Activated CD4-positive, alpha-beta T cell treated with anti-CD3 and anti-CD28 coated beads, Interleukin-2, Interleukin-4, amounts not matched to agents 100 ng/mL and 50 ng/mL, durations not matched to agents 16 hours and 8 hours (primary cell): ENCODE measurements at regions not wholly inside any gene's neighbourhood (a gene's known extent, or its start where the extent isn't known, plus 50 kb on each side); places are given as distances from the start of the nearest gene placed in this dataset.
A peak's percentile ranks its signal among the peaks of the same experiment; 100 is the strongest.

ENCODE experiments used
- DNase-seq: peaks from one replicate; pipeline ENCODE4 v3.0.0-alpha.2; 2020; ENCODE audit warnings: low spot score

GRCh38 chr9:118059484-118060278 is 355.5 kb downstream of the TLR4 start:
- peak; percentile 0 for DNase-seq

DNA sequence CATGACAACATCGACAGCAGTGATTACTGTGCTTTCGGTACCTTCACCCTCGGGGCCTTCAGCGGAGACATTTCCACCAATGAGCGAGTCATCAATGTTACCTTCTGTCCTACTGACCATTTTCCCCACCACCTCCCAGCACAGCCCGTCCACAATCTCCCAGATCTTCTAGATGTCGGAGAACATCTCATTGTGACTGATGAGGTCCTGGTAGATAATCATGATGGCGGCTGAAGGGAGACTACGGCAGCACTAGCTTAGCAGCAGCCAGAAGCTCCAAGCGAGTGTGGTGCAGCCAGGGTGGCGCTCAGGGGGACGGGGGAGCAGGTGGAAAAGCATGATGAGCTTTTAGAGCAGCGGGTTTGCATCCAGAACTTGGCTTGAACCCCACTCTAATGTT is 379.0 kb downstream of the TLR4 start:
- DNase-seq, result no peak

DNA sequence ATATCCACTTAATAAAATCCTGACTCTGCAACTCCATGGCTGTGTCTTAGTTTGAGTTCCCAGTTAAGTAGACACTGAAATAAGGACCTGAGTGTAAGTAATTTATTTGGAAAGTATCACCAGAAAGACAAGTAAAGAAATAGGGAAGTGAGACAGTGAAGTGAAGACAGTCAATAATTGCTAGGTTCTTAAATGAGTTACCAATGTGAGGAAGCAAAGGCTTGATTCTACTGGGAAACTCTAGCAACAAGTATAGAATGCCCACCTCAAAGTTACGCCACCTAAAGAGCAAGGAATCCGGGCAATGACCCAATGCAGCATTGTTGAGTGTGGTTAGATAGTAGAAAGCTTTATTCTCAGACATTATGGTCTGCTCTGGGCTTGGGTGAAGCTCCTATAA is 383.9 kb downstream of the TLR4 start:
- DNase-seq, result no peak

DNA sequence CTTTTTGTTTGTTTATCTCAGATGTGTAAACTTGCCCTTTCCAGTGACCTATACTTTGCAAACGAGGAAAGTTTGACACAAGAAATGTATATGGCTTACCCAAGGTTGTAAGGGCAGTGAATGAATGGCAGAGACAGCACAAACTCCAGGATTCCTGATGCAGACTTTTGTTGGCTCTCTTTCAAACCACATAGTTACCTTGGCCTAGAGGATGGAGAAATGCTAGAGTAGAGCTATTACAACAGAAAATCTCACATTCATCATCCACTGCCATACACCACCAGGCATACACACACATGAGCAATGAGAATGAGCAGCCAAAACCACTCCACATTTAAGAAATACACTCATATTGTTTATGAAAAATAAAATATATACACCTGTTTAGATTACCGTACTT is 387.0 kb downstream of the TLR4 start:
- DNase-seq, result no peak

DNA sequence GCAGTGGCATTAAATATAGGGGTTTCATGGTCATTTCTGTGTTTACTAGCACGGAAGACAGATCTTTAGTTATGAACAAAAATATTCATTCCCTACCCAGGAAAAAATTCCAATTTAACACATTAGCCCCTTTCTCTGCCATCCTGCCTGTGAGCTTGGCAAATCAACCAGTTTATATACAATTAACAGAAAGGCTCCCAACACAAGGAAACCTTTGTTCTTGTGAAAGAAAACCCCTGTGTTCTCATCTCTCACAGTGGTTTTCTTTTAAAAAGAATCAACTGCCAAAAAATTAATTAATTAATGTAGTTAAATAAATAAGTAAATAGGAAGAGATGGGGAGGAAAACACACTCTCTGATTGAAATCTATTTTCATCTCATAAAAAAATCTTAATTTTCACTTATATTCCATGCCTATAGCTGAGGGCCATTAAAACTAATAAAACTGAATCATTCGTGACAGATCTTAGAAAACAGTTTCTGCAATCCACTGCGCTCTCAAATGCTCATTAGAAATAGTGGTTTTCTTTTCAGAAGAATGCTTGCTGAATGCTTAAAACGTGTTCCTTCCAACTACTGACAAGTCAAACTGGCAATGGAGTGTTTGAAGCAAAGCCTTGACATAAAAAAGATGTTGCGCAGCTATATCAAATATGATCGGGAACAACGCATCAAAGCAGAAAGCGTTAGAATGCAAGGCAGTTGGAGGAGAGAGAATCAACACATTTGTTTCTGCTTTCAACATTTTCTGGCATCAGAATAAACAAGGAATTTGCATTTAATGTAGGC is 387.7 kb downstream of the TLR4 start:
- DNase-seq, result no peak

GRCh38 chr9:118094387-118094786 is 390.2 kb downstream of the TLR4 start:
- DNase-seq, result no peak

GRCh38 chr9:118100529-118101419 is 396.6 kb downstream of the TLR4 start:
- DNase-seq, result no peak

DNA sequence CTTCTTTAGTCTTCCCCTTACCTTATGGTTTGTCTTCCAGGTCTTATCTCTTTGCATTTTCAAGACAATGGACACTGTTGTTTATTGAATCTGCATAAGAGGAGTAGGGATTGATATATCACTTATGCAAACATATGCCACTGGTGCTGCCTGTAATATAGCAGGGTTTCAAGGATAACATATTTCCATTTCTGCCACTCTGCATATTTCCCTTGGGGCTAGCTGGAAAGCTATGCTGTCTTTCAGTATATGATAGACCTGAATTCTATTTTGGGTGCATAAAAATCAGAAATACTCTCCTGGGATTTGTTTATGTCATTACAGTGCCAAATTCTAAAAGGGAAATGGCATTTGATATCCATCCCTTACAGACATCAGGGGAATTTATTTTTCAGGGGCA is 400.2 kb downstream of the TLR4 start:
- no peak for DNase-seq

DNA sequence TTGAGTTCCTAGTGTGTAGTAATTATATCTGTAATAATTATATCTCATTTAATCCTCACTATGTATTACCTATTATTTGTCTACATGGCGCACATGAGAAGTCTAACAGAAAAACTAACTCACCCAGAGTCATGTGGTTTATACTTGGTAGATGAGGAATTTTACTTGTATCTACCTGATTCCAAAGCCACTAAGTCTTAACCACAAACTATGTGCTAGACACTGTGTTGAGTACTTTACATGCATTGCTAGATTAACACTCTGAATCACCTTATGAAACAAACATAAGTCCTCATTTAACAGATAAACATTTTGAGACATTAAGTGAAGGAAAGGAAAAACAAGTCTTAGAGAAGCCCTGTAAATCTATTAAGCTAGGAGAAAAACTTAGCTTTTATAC is 404.8 kb downstream of the TLR4 start:
- no peak for DNase-seq

GRCh38 chr9:118109542-118109941 is 405.3 kb downstream of the TLR4 start:
- no peak for DNase-seq

DNA sequence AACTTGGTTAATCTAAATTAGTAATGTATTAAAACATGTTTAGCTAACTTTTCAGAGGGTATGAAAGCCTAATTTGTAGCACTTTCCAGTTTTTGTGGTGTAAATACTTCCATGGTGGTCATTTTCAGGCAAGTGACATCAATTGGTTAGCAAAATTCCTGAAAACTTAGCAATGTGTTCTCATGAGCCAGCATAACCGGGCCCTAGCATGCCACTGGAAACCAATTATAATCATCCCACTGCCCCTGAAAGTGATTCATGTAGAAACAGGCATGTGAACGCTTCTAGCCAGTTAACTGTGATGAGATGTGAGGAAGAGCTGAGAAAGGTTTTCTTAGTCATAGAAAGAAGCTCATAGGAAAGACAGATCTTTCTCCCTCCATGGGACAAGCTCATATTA is 417.2 kb downstream of the TLR4 start:
- no peak for DNase-seq

GRCh38 chr9:118128313-118128712 is 424.1 kb downstream of the TLR4 start:
- no peak for DNase-seq

DNA sequence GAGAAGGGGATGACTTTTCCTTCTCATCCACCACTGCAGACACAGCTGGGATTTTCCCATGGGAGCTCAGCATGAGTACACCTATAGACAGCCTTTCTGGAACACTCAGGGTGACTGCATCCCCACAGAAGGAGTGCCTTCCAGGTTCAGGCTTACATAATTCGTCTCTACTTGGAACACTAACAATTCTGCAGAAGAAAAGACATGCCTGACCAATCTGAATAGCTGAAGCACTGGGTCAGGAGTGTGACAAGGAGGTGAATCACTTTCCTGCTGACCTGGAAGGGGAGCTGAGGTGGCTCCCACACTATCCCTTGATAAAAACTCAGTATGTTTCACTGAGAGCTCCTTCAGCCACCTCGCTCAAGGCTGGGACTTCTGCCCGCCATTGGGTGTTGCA is 425.3 kb downstream of the TLR4 start:
- DNase-seq, result no peak

DNA sequence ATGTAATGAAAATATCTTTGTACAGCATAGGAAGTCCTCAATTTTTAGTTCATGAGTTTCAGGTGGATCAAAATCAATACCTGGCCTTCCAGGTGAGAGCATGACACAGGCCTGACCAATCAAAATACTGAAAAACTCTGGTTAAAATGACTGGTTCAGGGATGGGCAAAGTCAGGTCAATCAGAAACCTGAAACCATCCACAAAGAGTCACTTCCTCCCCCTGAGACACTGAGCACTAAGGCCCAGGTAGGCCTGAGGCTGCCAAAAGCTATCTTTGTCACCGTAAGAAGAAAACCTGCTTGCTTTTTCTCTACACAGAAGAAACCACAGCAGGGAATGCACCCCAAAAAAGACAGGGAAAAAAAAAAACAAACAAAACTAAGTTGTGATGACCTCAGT is 444.8 kb downstream of the TLR4 start:
- DNase-seq, result no peak

- no peak for DNase-seq
These were observed 452.6 kb downstream of the TLR4 start for GRCh38 chr9:118156846-118157245.

DNA sequence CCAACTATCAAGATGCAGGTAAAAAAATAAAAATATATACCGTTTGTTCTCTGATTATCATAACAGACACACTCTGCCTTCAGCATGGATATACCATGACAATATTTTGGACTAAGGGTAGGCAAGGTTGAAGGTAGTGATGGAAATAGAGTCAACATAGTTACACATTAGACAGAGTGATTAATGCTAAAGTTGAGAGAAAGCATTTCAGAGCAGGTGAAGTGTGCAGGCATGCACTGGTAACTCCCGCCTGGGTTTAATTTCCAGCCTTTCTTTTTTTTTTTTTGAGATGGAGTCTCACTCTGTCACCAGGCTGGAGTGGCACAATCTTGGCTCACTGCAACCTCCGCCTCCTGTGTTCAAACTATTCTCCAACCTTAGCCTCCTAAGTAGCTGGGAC is 458.5 kb downstream of the TLR4 start:
- DNase-seq, result no peak

DNA sequence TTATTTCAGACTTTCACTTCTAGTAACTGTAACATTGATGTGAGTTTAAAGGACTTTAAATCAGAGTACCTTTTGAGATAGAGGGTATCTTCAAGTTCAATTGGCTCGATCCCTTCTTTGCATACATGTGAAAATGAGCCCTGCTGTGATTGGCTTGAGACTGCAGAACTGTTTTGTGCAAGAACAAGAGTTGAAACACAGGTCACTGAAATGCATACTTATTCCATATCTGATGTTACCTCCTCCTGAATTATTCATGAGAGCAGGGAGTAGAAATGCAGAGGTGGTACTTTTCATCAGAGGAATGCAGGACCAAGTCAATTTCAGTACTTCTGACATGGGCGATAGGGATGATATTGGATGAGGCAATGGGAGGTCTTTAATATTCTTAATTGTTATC is 459.5 kb downstream of the TLR4 start:
- no peak for DNase-seq

GRCh38 chr9:118165451-118165850 is 461.2 kb downstream of the TLR4 start:
- DNase-seq, result no peak

GRCh38 chr9:118170032-118170955 is 466.1 kb downstream of the TLR4 start:
- DNase-seq, result no peak

- DNase-seq, result no peak
These were observed 473.0 kb downstream of the TLR4 start for GRCh38 chr9:118177241-118177640.

DNA sequence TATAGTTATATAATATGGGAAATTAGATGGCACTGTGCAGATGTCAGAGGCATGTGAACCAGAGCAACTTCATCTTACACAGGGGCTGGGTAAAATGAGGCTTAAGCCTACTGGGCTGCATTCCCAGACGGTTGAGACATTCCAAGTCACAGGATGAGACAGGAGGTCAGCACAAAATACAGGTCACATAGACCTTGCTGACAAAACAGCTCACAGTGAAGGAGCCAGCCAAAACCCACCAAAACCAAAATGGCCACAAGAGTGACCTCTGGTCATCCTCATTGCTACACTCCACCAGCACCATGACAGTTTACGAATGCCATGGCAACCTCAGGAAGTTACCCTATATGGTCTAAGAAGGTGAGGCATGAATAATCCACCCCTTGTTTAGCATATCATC is 479.4 kb downstream of the TLR4 start:
- DNase-seq, result no peak
